HG03175 (cell line): ENCODE measurements at regions not wholly inside any gene's neighbourhood (a gene's known extent, or its start where the extent isn't known, plus 50 kb on each side); places are given as distances from the start of the nearest gene placed in this dataset.

Experiments used
- ATAC-seq: cut with Tn5 transposase; IDR thresholded peaks from one replicate; pipeline ENCODE4 v1.9.1; 2021; ENCODE audit warnings: mild to moderate bottlenecking, moderate library complexity; ENCODE audit not compliant: unreplicated experiment

GRCh38 chr6:164502833-164503232 lies 806.6 kb downstream of the C6orf118 start:
- ATAC-seq: no peak

DNA sequence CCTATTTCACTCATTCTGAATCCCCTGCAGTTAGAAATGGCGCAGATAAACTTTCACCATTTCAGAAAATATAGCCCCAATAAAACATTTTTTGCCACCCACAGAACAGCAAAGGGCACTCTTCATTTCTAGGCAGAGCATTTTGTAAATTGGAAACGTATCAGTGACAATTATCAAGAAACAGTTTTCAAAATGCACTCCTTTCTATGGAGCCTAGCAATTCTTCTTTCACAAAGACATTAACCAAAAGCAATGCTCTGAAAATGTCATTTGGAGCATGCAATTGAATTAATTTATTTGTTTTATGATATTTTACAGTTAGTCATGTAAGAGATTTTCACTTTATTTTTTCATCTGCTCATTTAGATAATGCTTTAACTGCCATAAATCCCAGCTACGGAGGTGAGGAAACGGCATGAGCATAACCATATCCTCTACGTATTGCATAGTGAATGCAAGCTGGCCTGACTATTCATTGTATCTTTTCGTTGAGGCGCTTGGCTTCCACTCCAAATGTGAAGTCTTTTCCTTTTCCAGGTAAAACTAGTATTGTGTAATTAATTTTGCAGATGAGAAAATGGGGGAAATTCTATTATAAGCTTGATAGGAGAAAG lies 813.4 kb downstream of the C6orf118 start:
- no peak for ATAC-seq

DNA sequence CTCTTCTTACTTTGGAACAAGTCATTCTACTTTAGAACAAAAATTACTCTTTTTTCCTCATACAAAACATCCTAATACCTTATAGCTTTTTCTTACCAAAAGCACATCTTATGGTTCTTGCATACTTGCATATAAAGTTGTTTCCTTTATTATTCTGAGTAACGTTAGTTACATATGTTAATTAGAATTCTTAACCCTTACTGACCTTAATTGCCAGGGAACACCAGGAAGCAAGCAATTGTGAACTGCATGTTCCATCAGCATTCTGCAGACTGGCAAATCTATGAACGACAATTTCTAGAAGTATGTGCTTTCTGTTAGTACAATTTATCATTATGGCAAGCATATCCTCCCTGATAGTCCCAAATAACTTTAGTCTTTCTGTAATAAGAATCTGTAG lies 831.0 kb downstream of the C6orf118 start:
- no peak for ATAC-seq

- ATAC-seq: no peak
Observed at GRCh38 chr6:164477790-164478189, 831.6 kb downstream of the C6orf118 start.

DNA sequence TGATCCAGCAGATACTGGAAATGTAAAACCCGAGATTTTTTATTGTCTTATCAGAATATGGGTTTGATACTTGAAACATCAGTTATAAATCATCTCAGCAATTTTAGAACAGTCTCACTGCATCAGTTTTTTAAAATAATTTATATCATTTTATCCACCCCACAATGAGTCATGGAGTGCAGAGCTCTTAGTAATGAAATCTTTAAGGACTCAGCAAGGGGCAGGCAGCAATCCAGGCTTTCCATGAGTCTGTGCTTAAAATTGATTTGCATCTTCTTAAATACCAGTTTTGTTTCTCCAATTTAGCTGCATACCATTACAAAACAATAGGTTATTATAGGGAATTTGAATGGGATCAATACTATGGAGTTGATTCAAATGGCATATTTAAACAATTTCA lies 832.3 kb downstream of the C6orf118 start:
- ATAC-seq: no peak

DNA sequence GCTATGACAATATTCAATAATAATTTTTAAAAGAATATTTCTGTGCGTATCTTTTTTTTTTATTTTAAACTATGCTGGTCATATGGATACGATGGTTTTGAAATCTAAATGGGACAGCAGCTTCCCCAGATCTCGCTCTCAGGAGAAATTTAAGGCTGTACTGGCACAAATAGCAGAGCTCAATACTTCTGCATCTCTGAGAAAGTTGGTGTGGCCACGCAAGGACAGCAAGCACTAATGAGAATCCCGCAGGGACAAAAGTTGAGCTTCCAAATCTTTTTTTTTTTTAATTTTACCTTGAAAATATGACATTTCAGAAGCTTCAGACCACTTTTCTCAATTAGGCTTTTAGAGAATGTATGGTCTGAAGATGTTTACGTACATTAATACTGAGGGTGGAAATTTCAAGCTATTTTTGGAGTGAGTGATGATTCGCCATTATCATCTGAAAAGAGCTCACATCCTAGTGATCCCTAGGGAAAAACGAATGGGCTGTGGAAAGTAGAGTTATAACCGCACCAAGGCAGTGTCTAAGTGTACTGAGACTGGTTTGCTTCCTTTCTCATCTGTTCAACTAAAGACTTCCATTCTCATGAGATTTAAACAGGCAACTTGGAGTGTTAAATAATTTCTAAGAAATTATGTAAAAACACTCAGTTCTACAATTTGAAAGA lies 840.0 kb downstream of the C6orf118 start:
- no peak for ATAC-seq

GRCh38 chr6:164455835-164456234 lies 853.6 kb downstream of the C6orf118 start:
- ATAC-seq: no peak

GRCh38 chr6:164453835-164454234 lies 855.6 kb downstream of the C6orf118 start:
- no peak for ATAC-seq

GRCh38 chr6:164442572-164442971 lies 866.8 kb downstream of the C6orf118 start:
- no peak for ATAC-seq

DNA sequence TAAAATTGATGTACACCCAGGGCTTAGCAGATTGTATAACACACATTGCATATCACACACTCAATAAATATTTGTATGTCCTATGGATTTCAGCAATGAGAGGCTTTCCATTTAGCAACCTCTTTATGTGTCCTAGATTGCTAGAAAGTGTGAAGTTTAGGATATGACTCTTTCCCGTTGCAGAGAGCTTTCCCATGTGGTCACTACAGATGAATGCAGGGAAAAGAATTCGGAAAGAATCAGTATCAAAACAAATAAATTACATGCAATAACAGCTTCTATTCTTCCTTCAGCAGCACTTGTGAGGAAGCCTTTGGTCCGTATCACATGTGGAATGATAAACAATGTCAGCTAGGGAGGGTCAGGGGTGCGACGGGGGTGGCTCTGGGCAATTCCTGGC lies 870.1 kb downstream of the C6orf118 start:
- ATAC-seq: no peak

DNA sequence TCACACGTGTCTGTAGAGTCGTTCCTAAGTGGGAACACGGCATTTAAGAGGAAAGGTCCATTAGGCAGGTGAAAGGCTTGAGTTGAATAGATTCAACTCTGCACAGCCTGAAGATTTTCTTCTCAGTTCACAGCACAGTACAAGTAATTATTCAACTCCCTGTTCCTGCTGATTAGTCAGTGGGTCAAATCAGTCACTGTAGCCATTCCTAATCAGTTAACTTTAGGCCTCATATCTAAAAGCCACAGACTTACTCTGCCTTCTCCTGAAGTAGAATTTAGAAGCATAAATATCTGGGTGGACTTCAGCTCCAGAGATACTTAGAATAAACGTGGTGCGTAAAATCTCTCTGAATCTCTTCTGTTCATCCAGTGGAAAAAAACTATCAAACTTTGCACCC lies 872.4 kb downstream of the C6orf118 start:
- no peak for ATAC-seq

DNA sequence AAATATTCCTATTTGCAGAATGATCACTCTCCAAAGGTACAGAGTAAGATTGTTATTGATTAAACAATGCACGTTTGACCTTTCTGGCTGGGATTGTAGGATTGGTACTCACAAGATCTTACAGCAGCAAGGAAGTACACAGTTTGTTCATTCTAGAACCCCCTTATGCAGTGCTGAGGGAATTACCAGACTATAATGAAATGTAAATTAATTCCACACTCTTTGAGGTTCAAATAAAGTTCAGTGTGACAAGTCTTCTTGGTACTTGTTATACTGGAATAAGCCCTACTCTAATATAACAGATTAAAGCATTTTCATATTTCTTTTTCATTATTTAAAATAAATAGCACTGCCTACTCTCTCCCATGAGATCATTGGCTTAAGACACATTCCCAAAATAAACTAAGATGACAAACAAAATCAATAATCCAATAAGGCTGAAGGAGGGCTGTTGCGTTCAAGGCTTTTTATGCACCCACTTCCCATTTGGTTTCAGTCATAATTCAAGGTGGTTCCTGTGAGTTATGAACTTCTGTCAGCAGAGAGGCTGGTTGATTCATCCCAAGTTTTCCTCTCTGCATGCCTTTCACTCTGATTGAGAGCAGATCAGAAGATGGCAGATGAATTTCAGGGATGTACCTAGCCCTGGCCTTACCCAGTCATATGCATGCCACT lies 881.5 kb downstream of the C6orf118 start:
- no peak for ATAC-seq

GRCh38 chr6:164424489-164424888 lies 884.9 kb downstream of the C6orf118 start:
- no peak for ATAC-seq

GRCh38 chr6:164419099-164419498 lies 890.3 kb downstream of the C6orf118 start:
- ATAC-seq: no peak

GRCh38 chr6:164418262-164418588 lies 891.2 kb downstream of the C6orf118 start:
- no peak for ATAC-seq

- no peak for ATAC-seq
Observed at GRCh38 chr6:164417537-164418261, 891.7 kb downstream of the C6orf118 start.

GRCh38 chr6:164415832-164416563 lies 893.4 kb downstream of the C6orf118 start:
- no peak for ATAC-seq

- no peak for ATAC-seq
Observed at GRCh38 chr6:164414695-164415094, 894.7 kb downstream of the C6orf118 start.

DNA sequence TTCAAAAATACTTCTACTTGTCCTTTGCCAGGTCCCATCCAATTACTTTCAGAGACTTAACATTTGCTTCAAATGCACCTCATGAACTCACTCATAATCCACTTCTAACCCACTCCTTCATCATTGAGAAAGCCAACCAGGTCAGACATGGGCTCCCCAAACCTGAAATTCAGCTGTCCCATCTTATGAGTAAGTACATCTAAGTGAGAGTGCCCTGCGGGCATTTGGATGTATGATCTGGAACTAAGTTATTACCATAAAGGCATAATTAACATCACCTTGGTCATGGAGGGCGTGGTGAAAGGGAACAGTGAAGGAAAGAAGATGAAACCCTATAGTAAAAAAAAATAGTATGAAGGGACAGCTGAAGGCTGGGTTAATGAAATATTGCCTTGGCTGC lies 896.8 kb downstream of the C6orf118 start:
- no peak for ATAC-seq

- no peak for ATAC-seq
Observed at GRCh38 chr6:164410017-164410416, 899.4 kb downstream of the C6orf118 start.
